ENCODE measurements at regions not wholly inside any gene's neighbourhood (a gene's known extent, or its start where the extent isn't known, plus 50 kb on each side); places are given as distances from the start of the nearest gene placed in this dataset.

- no peaks in the 10 kb centered on the region for H3K9me2 ChIP-seq (ENCODE audit: insufficient read depth)
- H2AFZ ChIP-seq, result peak overlapping the region; percentile 81
- no peak overlapping the region for H3K27ac Mint-ChIP-seq
Observed at GRCh38 chr2:104318001-104318665, 535.8 kb upstream of the POU3F3 start.

GRCh38 chr2:104321116-104321795 lies 532.7 kb upstream of the POU3F3 start:
- DNase-seq (ENCODE audit: low spot score), result peak; percentile 3
- H4K20me1 ChIP-seq (replicated peaks; ENCODE audit: insufficient read depth), result no peaks in the 10 kb centered on the region
- H3F3A ChIP-seq (replicated peaks; ENCODE audit: low read depth), result no peaks in the 10 kb centered on the region
- H3K36me3 Mint-ChIP-seq (ENCODE audit: low read depth), result no peaks in the 10 kb centered on the region
- ATAC-seq, result peak; percentile 62
- no peaks in the 10 kb centered on the region for H3K27me3 ChIP-seq (ENCODE audit: insufficient read depth)
- H3K79me2 ChIP-seq (replicated peaks; ENCODE audit: insufficient read depth), result no peaks in the 10 kb centered on the region
- H3K4me3 Mint-ChIP-seq, result no peak overlapping the region
- no peaks in the 10 kb centered on the region for H3K27me3 Mint-ChIP-seq (ENCODE audit: insufficient read depth, low read depth, poor library complexity)
- no peaks in the 10 kb centered on the region; the same call in 2 of the 3 replicates for H3K9me3 Mint-ChIP-seq
- peaks cover 4% of the 10 kb centered on the region; the same call in 1 of the 3 replicates for H3K4me1 Mint-ChIP-seq
- H3K4me2 ChIP-seq, result no peak overlapping the region
- H3K27ac Mint-ChIP-seq, result no peak overlapping the region
- no peak overlapping the region for H3K4me3 ChIP-seq
- H2AFZ ChIP-seq, result peak overlapping the region; percentile 75
- no peak overlapping the region for H3K27ac ChIP-seq (ENCODE audit: low read depth)
- H3K4me1 ChIP-seq (ENCODE audit: insufficient read depth), result no peaks in the 10 kb centered on the region
- H3K9me2 ChIP-seq (ENCODE audit: insufficient read depth), result no peaks in the 10 kb centered on the region
- H3K36me3 ChIP-seq (ENCODE audit: insufficient read depth), result no peaks in the 10 kb centered on the region
- TF ChIP-seq CTCF (conservative IDR thresholded peaks at IDR 0.05; ENCODE audit: low read depth in 2 of 2), result no peak
- no peak for TF ChIP-seq JUNB (IDR thresholded peaks at IDR 0.05; ENCODE audit: unreplicated experiment)
- no peak for TF ChIP-seq EZH2phosphoT487 (IDR thresholded peaks at IDR 0.05; ENCODE audit: unreplicated experiment)
- no peak for TF ChIP-seq STAT1 (IDR thresholded peaks at IDR 0.05; ENCODE audit: unreplicated experiment)
- TF ChIP-seq POLR2AphosphoS5 (IDR thresholded peaks at IDR 0.05; ENCODE audit: low read depth), result no peak
- no peak for TF ChIP-seq ZNF114 (CRISPR knock-in tag; IDR thresholded peaks at IDR 0.05)
- TF ChIP-seq NANOG (IDR thresholded peaks at IDR 0.05; ENCODE audit: borderline replicate concordance), result no peak

More at GRCh38 chr2:104318001-104318665, 535.8 kb upstream of the POU3F3 start:
- DNase-seq (ENCODE audit: low spot score), result no peak
- no peak for ATAC-seq
- no peaks in the 10 kb centered on the region for H3K27me3 Mint-ChIP-seq (ENCODE audit: insufficient read depth, low read depth, poor library complexity)
- H3K4me3 ChIP-seq, result no peak overlapping the region
- no peak overlapping the region for H3K4me3 Mint-ChIP-seq
- TF ChIP-seq POLR2AphosphoS5 (IDR thresholded peaks at IDR 0.05; ENCODE audit: low read depth) (no peak), ETS1 (IDR thresholded peaks at IDR 0.05) (no peak), ZNF114 (CRISPR knock-in tag; IDR thresholded peaks at IDR 0.05) (no peak), JUNB (IDR thresholded peaks at IDR 0.05; ENCODE audit: unreplicated experiment) (no peak), STAT1 (IDR thresholded peaks at IDR 0.05; ENCODE audit: unreplicated experiment) (no peak), CTCF (conservative IDR thresholded peaks at IDR 0.05; ENCODE audit: low read depth in 2 of 2) (no peak), EZH2 (IDR thresholded peaks at IDR 0.05; ENCODE audit: low read depth, unreplicated experiment) (no peak), NANOG (IDR thresholded peaks at IDR 0.05; ENCODE audit: borderline replicate concordance) (no peak)
- no peak overlapping the region for H3K4me2 ChIP-seq
- no peaks in the 10 kb centered on the region for H3K4me1 ChIP-seq (ENCODE audit: insufficient read depth)
- H3K27me3 ChIP-seq (ENCODE audit: insufficient read depth), result no peaks in the 10 kb centered on the region
- no peak overlapping the region for H3K27ac ChIP-seq (ENCODE audit: low read depth)
- peaks cover 4% of the 10 kb centered on the region; the same call in 1 of the 3 replicates for H3K4me1 Mint-ChIP-seq
- H3K79me2 ChIP-seq (replicated peaks; ENCODE audit: insufficient read depth), result no peaks in the 10 kb centered on the region
- H3K36me3 ChIP-seq (ENCODE audit: insufficient read depth), result no peaks in the 10 kb centered on the region
- H3K36me3 Mint-ChIP-seq (ENCODE audit: low read depth), result no peaks in the 10 kb centered on the region
- H4K20me1 ChIP-seq (replicated peaks; ENCODE audit: insufficient read depth), result no peaks in the 10 kb centered on the region
- no peaks in the 10 kb centered on the region for H3K9me3 Mint-ChIP-seq
- H3F3A ChIP-seq (replicated peaks; ENCODE audit: low read depth), result no peaks in the 10 kb centered on the region
